Esophagus squamous epithelium (tissue), 4 donors: ENCODE measurements at regions not wholly inside any gene's neighbourhood (a gene's known extent, or its start where the extent isn't known, plus 50 kb on each side); places are given as distances from the start of the nearest gene placed in this dataset.

Experiments used
- CTCF ChIP-seq, 6 experiments: fragments of 450-650 bp in 4 of 6; fragments of 200-600 bp in 2 of 6; sonication (generic) in 2 of 6; IDR thresholded peaks; one replicate each; pipeline ENCODE4 v1.5.1; 2016 to 2019; ENCODE audit warnings: antibody characterized with exemption in 6 of 6, mild to moderate bottlenecking in 4 of 6, moderate library complexity in 4 of 6
- POLR2A ChIP-seq, 4 donors: fragments of 450-650 bp; IDR thresholded peaks; one replicate each; pipeline ENCODE4 v1.6.1; 2017; ENCODE audit warnings: antibody characterized with exemption in 4 of 4, mild to moderate bottlenecking in 4 of 4, moderate library complexity in 3 of 4

- no peak for TF ChIP-seq CTCF (IDR thresholded peaks at IDR 0.05)
- TF ChIP-seq POLR2A (IDR thresholded peaks at IDR 0.05) = no peak
These were observed 368.5 kb downstream of the HTR1B start for GRCh38 chr6:77094821-77095220.
